Muscle of back (tissue), 3 donors: ENCODE measurements at regions not wholly inside any gene's neighbourhood (a gene's known extent, or its start where the extent isn't known, plus 50 kb on each side); places are given as distances from the start of the nearest gene placed in this dataset.
"Not testable (repeated sequence)": the region's sequence is repeated elsewhere in the genome, so short reads cannot be mapped to it uniquely, and the experiment has no call there.

Experiments
- DNase-seq, 3 donors: peaks; one replicate each; pipeline versions ENCODE4 v3.0.0 to v3.0.0-alpha.2; 2013

- DNase-seq: no peak
Measured at GRCh38 chr16:25637236-25637635, 54.5 kb upstream of the HS3ST4 start.

GRCh38 chr16:25636662-25637061 lies 55.1 kb upstream of the HS3ST4 start:
- DNase-seq: no peak

GRCh38 chr16:25635454-25635853 lies 56.3 kb upstream of the HS3ST4 start:
- no peak for DNase-seq

- DNase-seq: no peak
Measured at GRCh38 chr16:25633549-25633948, 58.2 kb upstream of the HS3ST4 start.

GRCh38 chr16:25628766-25629165 lies 63.0 kb upstream of the HS3ST4 start:
- no peak for DNase-seq

GRCh38 chr16:25627641-25628040 lies 64.1 kb upstream of the HS3ST4 start:
- DNase-seq: no peak

GRCh38 chr16:25626172-25626571 lies 65.6 kb upstream of the HS3ST4 start:
- DNase-seq: no peak

- no peak for DNase-seq
Measured at GRCh38 chr16:25625620-25626019, 66.1 kb upstream of the HS3ST4 start.

GRCh38 chr16:25614716-25615265 lies 77.0 kb upstream of the HS3ST4 start:
- no peak for DNase-seq

- DNase-seq: no peak
Measured at GRCh38 chr16:25613931-25614330, 77.8 kb upstream of the HS3ST4 start.

GRCh38 chr16:25608002-25608401 lies 83.8 kb upstream of the HS3ST4 start:
- no peak for DNase-seq

GRCh38 chr16:25606069-25606468 lies 85.7 kb upstream of the HS3ST4 start:
- no peak for DNase-seq

- DNase-seq: no peak
Measured at GRCh38 chr16:25605381-25605780, 86.4 kb upstream of the HS3ST4 start.

- not testable (repeated sequence) for DNase-seq
Measured at GRCh38 chr16:25601306-25601705, 90.5 kb upstream of the HS3ST4 start.

GRCh38 chr16:25596194-25596593 lies 95.6 kb upstream of the HS3ST4 start:
- no peak for DNase-seq

- no peak for DNase-seq
Measured at GRCh38 chr16:25593260-25593659, 98.5 kb upstream of the HS3ST4 start.

- no peak for DNase-seq
Measured at GRCh38 chr16:25587783-25588182, 104.0 kb upstream of the HS3ST4 start.

GRCh38 chr16:25586826-25587225 lies 104.9 kb upstream of the HS3ST4 start:
- DNase-seq: no peak

GRCh38 chr16:25585526-25585925 lies 106.2 kb upstream of the HS3ST4 start:
- DNase-seq: no peak

GRCh38 chr16:25580041-25580440 lies 111.7 kb upstream of the HS3ST4 start:
- DNase-seq: no peak

- DNase-seq: no peak
Measured at GRCh38 chr16:25575363-25575762, 116.4 kb upstream of the HS3ST4 start.

- DNase-seq: no peak
Measured at GRCh38 chr16:25571712-25572111, 120.0 kb upstream of the HS3ST4 start.

GRCh38 chr16:25570131-25570530 lies 121.6 kb upstream of the HS3ST4 start:
- DNase-seq: no peak

GRCh38 chr16:25568991-25569390 lies 122.8 kb upstream of the HS3ST4 start:
- no peak for DNase-seq

- DNase-seq: no peak
Measured at GRCh38 chr16:25566183-25566582, 125.6 kb upstream of the HS3ST4 start.
